Calu3 (cell line): ENCODE measurements at regions not wholly inside any gene's neighbourhood (a gene's known extent, or its start where the extent isn't known, plus 50 kb on each side); places are given as distances from the start of the nearest gene placed in this dataset.

ENCODE experiments used
- BruUV-seq: library from RNA; stranded (reverse); fragments of 400-500 nt; replicated peaks from 2 replicates; lab custom pipeline; 2021; lab: Mats Ljungman, UMichigan
- CTCF ChIA-PET: fragments of 300-600 bp; sonication (Branson Sonifier 250); formaldehyde crosslinking; loops from one replicate; lab custom pipeline; 2022; ENCODE audit warnings: antibody characterized with exemption; lab: Charles Lee
- DNase-seq: peaks from one replicate; pipeline ENCODE4 v3.0.0; 2022
- H3K27ac Mint-ChIP-seq: one replicate; pipeline ENCODE4 v1.8.0; 2022; ENCODE audit warnings: mixed read lengths; ENCODE audit not compliant: unreplicated experiment
- H3K27me3 Mint-ChIP-seq: one replicate; pipeline ENCODE4 v1.8.0; 2022; ENCODE audit warnings: mixed read lengths; ENCODE audit not compliant: unreplicated experiment
- H3K36me3 Mint-ChIP-seq: one replicate; pipeline ENCODE4 v1.8.0; 2022; ENCODE audit warnings: mild to moderate bottlenecking, moderate library complexity, mixed read lengths; ENCODE audit not compliant: insufficient read depth, unreplicated experiment
- H3K4me1 Mint-ChIP-seq: one replicate; pipeline ENCODE4 v1.8.0; 2022; ENCODE audit warnings: mild to moderate bottlenecking, low read depth, mixed read lengths; ENCODE audit not compliant: unreplicated experiment
- H3K4me3 Mint-ChIP-seq: one replicate; pipeline ENCODE4 v1.8.0; 2022; ENCODE audit warnings: mild to moderate bottlenecking, low read depth, moderate library complexity, mixed read lengths; ENCODE audit not compliant: unreplicated experiment
- H3K9me3 Mint-ChIP-seq: one replicate; pipeline ENCODE4 v1.8.0; 2022; ENCODE audit warnings: low read depth, mixed read lengths; ENCODE audit not compliant: unreplicated experiment
- intact Hi-C: fragments of 100-400 bp; cut with micrococcal nuclease; formaldehyde crosslinking; loops from one replicate; pipeline ENCODE4 v1.10.0; 2022; ENCODE audit not compliant: unreplicated experiment
- TF ChIP-seq, protein P1 (sequence below): fragments of 200-600 bp; IDR thresholded peaks from one replicate; pipeline ENCODE4 v1.8.0; 2022; ENCODE audit warnings: antibody characterized with exemption; ENCODE audit not compliant: unreplicated experiment

DNA sequence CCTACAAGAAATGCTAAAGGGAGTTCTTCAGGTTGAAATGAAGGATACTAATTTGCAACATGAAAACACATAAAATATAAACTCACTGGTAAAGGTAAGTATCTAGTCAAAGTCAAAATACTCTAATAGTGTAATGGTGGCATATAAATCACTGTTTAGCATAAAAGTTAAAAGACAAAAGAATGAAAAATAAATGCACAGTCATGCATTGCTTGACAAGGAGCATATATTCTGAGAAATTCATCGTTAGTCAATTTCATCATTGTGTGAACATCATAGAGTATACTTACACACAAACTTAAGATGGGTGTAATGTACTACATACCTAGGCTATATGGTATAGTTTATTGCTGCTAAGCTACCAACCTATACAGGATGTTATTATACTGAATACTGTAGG is 194.4 kb upstream of the PDE5A start:
- no peaks in the 10 kb centered on the region for H3K9me3 Mint-ChIP-seq
- no TSS peak for BruUV-seq
- no peak for DNase-seq
- H3K4me1 Mint-ChIP-seq, result no peaks in the 10 kb centered on the region
- no peak overlapping the region for H3K27ac Mint-ChIP-seq
- no peak overlapping the region for H3K4me3 Mint-ChIP-seq
- TF ChIP-seq, protein P1, sequence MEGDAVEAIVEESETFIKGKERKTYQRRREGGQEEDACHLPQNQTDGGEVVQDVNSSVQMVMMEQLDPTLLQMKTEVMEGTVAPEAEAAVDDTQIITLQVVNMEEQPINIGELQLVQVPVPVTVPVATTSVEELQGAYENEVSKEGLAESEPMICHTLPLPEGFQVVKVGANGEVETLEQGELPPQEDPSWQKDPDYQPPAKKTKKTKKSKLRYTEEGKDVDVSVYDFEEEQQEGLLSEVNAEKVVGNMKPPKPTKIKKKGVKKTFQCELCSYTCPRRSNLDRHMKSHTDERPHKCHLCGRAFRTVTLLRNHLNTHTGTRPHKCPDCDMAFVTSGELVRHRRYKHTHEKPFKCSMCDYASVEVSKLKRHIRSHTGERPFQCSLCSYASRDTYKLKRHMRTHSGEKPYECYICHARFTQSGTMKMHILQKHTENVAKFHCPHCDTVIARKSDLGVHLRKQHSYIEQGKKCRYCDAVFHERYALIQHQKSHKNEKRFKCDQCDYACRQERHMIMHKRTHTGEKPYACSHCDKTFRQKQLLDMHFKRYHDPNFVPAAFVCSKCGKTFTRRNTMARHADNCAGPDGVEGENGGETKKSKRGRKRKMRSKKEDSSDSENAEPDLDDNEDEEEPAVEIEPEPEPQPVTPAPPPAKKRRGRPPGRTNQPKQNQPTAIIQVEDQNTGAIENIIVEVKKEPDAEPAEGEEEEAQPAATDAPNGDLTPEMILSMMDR, result no peak
- H3K36me3 Mint-ChIP-seq, result no peaks in the 10 kb centered on the region
- CTCF ChIA-PET, result no interaction called here
- intact Hi-C loops, result no loop called here
- H3K27me3 Mint-ChIP-seq, result no peaks in the 10 kb centered on the region

DNA sequence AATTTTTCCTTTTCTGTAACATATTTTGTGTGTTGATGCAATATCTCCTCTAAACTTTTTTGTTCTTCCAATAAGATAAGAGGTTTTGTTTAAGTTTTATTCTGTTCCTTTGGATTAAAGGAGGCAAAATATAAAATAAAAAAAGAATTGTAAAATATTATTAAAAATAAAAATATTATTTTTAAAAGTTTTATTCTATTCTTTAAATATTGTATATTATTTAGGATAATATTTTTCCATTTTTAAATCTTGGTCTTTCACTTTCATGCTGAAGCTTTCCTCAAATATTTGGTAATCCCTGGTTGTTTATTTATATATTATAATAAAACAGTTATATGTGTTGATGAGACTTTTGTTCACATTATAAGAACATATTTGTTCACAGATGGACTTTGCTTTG is 187.9 kb upstream of the PDE5A start:
- TF ChIP-seq, protein P1, result no peak
- no TSS peak for BruUV-seq
- H3K9me3 Mint-ChIP-seq, result peaks cover 3% of the 10 kb centered on the region
- CTCF ChIA-PET, result no interaction called here
- no peak for DNase-seq
- H3K36me3 Mint-ChIP-seq, result no peaks in the 10 kb centered on the region
- intact Hi-C loops, result no loop called here
- H3K27me3 Mint-ChIP-seq, result no peaks in the 10 kb centered on the region
- H3K4me3 Mint-ChIP-seq, result no peak overlapping the region
- H3K4me1 Mint-ChIP-seq, result no peaks in the 10 kb centered on the region
- no peak overlapping the region for H3K27ac Mint-ChIP-seq

DNA sequence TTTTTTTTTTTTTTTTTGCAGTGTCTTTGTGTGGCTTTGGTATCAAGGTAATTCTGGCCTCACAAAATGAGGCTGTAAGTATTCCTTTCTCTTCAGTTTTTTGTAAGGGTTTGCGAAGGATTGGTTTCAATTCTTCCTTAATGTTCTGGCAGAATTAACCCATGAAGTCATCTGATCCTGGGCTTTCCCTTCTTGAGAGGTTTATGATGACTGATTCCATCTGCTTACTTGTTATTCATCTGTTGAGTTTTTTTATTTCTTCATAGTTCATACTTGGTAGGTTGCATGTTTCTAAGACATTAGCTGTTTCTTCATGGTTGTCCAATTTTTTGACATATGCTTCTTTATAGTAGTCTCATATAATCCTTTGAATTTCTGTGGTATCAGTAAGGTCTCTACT is 181.4 kb upstream of the PDE5A start:
- Mint-ChIP-seq H3K4me3 (no peak overlapping the region), H3K27me3 (no peaks in the 10 kb centered on the region), H3K36me3 (no peaks in the 10 kb centered on the region), H3K9me3 (peaks cover 8% of the 10 kb centered on the region), H3K27ac (no peak overlapping the region), H3K4me1 (peaks cover 6% of the 10 kb centered on the region)
- CTCF ChIA-PET, result no interaction called here
- no peak for DNase-seq
- intact Hi-C loops, result no loop called here
- TF ChIP-seq, protein P1, result no peak
- BruUV-seq, result no TSS peak

DNA sequence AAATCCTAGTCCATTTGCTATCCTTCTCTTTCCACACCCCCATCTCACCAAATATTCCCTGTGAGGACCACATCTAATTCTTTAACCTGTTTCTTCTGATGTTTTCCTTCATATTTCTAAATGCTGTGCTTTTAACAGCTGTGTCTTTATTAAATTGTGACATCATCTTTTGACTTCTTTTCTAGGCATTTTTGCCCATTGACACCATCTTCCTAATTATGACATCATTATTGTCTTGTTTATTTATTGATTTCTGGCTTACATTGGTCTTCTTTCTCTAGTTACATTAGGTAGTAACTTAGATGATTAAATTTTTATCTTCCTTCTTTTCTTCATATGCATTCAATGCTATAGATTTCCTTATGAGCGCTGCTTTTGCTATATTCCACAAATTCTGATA is 175.8 kb upstream of the PDE5A start:
- H3K27ac Mint-ChIP-seq, result no peak overlapping the region
- DNase-seq, result no peak
- no peaks in the 10 kb centered on the region for H3K27me3 Mint-ChIP-seq
- TF ChIP-seq, protein P1, result no peak
- H3K9me3 Mint-ChIP-seq, result no peaks in the 10 kb centered on the region
- BruUV-seq, result no TSS peak
- peaks cover 16% of the 10 kb centered on the region for H3K4me1 Mint-ChIP-seq
- intact Hi-C loops, result no loop called here
- H3K4me3 Mint-ChIP-seq, result no peak overlapping the region
- CTCF ChIA-PET, result no interaction called here
- no peaks in the 10 kb centered on the region for H3K36me3 Mint-ChIP-seq
